ENCODE measurements at regions not wholly inside any gene's neighbourhood (a gene's known extent, or its start where the extent isn't known, plus 50 kb on each side); places are given as distances from the start of the nearest gene placed in this dataset.

DNA sequence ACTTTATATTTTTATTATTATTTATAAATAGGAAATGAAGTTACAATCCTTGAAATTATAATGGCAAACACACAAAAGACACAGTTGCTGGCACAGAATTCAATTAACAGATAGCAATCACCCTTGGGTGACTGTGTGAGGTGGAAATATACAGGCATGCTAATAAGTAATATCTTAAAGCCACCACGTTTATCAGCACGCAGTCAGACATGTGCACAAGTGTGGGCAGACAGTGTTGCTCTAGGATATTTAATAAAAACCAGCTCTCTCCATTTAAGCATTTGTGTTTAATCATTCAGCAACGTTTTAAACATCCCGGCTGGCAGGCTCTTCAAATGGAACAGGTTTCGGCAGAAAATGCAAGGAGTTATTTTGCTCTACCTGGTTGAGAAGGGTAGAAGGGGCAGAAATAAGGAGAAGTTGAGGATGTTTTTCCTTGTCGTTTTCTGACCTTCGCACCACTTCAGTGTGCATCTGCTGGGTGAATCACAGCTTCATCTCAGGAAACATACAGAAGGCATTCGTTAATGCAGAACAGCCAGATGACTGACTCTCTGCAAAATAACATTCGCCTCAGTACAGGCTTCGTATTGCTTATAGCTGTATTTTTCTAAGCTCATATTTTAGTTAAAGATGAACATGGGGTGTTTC, 585.1 kb downstream of the QKI start:
- H3K27ac ChIP-seq, result no peak overlapping the region
- no peak for DNase-seq (ENCODE audit: low read depth, low spot score)

GRCh38 chr6:163998496-163998895, 584.0 kb downstream of the QKI start:
- no peak overlapping the region for H3K27ac ChIP-seq
- DNase-seq (ENCODE audit: low read depth, low spot score), result no peak

DNA sequence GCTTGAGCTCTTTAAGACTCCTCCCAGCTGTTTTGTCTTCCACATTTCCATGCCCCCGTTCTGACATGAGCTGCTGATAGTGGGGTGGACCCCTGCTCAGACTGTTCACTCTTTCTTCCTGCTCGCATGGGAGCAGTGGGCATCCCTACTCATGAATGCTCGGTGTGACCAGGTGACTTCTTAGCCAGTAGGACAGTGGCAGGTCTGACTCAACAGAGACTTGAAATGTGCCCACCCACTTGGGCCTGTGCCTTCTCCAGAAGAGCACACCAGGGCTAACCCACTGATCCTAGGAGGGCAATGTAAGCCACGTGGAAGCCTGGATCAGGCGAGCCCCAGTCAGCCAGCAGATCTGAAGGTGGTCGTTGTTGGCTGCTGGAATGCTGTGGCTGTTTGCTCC, 582.0 kb downstream of the QKI start:
- DNase-seq (ENCODE audit: low read depth, low spot score), result no peak
- no peak overlapping the region for H3K27ac ChIP-seq

DNA sequence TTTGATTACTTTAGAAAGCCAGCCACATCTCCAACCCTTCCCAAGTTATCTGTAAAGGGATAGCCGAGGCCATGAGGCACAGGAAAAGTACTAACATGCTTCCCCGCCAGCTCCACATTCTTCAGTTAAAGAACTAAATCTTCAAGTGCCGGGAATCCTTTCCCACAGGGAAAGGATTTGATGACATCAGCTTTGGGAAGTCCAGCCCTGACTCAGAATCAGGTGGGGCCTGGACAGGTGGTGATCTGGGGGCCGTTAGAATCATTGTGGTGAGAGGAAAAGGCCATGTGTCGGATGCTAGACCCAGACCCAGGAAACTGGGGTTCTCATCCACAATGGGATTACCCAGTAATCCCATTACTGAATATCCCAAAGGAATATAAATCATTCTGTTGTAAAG, 580.0 kb downstream of the QKI start:
- no peak for DNase-seq (ENCODE audit: low read depth, low spot score)
- H3K27ac ChIP-seq, result no peak overlapping the region

GRCh38 chr6:163992701-163993100, 578.2 kb downstream of the QKI start:
- H3K27ac ChIP-seq, result no peak overlapping the region
- DNase-seq (ENCODE audit: low read depth, low spot score), result no peak

- no peak for DNase-seq (ENCODE audit: low read depth, low spot score)
- H3K27ac ChIP-seq, result no peak overlapping the region
Measured at GRCh38 chr6:163992056-163992455, 577.5 kb downstream of the QKI start.

- DNase-seq (ENCODE audit: low read depth, low spot score), result no peak
- H3K27ac ChIP-seq, result no peak overlapping the region
Measured at GRCh38 chr6:163991321-163991720, 576.8 kb downstream of the QKI start.

DNA sequence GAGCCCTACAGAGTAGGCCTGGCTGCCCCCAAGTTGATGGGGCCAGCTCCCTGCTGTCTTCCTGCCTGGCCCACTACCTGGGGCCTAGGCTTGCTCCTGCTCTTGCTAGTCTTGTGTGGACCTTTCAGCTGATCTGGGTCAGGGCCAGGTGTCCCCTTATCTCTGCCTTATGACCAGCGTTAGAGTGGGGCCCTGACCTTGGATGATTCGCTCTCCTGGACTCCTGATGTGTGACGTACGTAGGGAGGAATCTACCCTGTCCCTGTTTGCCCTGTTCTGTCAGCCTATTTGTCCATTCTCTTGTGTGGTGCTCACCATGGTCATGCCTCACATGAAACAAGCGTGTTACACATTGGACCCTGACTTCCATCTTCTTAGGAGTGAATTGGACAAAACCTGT, 571.8 kb downstream of the QKI start:
- no peak overlapping the region for H3K27ac ChIP-seq
- no peak for DNase-seq (ENCODE audit: low read depth, low spot score)

DNA sequence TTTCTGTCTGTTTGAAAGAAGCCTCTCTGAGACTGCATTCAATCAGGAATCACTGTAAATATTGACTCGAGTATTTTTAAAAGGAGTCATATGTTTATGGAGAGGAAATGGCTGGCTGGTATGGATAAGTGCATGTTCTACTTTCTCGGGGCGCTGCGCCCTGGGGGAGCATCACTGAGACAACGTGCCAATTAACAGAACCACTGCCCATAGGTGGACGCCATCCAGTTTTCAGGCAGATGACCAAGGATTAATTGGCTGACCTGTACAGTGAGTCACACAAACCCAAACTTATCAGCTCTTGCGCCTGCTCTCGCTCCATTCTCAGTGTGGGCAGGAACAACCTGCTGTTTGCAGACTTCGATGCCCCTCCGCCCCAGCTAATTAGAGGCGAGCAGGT, 571.2 kb downstream of the QKI start:
- H3K27ac ChIP-seq, result no peak overlapping the region
- no peak for DNase-seq (ENCODE audit: low read depth, low spot score)

- DNase-seq (ENCODE audit: low read depth, low spot score), result no peak
Measured at GRCh38 chr6:163985040-163985439, 570.5 kb downstream of the QKI start.

DNA sequence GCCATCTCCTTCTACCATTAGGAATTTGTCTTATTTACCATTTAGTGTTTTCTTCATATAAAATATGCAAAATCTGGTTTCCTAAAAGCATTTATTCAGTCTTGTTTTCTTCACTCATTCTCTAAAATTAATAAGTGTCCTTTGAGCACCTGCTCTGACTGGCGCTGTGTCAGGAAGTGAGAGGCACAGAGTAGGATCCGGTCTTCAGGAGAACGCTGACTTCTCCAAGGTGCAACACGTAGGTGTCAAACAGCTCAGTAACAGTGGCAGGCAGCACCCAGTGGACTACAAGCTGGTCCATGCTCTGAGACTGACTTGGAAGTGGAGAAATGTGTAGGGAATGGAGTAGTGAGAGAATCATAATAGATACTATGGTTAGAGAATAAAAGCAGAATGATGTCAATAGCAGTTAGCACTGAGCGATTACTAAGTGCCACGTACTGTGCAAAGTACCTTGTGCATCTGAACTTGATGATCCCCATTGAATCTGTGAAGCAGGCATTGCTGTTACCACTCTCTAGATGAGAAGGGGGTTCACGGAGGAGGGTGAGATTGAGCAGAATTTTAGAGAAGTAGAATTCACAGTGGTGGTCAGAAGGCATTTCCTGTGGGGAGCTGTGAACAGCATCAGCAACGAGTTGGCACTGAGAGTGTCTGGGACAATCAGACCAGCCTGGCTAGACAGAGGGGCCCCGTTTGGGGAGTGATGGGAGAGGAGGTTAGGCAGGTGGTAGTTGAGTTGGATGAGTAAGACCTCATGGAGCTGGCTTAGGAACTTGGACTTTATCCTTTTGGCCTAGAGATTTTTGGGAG, 569.8 kb downstream of the QKI start:
- DNase-seq (ENCODE audit: low read depth, low spot score), result no peak
- H3K27ac ChIP-seq, result no peak overlapping the region

More at GRCh38 chr6:163985040-163985439, 570.5 kb downstream of the QKI start:
- H3K27ac ChIP-seq, result no peak overlapping the region

DNA sequence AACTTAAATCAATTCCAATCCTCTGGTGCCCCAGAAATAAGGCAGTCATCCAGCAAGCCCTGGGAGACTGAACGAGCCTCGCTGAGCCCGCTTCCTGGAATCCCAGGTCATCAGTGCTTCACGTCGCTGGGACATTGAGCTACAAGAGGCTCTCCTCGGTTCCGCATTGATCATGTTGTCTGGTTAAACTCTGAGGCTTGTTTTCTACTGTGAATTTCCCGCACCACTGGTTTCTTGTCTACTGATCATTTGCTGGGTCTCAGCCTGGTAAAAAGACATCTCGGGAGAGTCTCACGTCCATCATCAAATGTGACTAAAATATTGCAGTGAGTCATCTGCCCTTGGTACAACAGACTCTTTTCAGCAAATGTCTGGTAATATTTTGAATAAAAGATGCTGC, 569.2 kb downstream of the QKI start:
- DNase-seq (ENCODE audit: low read depth, low spot score), result no peak

DNA sequence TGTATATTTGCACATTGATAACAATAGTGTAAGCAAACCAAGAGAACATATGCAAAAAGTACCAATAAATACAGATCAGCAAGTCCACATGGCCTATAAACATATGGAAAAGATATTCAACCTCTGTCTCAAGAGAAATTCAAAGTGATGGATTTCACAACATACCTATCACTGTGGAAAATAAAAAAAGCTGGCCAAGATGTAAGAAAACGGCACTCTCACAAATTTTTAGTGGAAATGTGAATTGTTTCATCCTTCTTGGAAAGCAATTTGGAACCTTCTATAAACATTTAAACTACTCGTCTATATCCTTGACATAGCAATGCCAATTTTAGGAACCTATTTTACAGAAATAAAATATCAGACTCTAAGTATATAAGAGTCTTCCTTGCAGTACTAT, 559.8 kb downstream of the QKI start:
- no peak for DNase-seq (ENCODE audit: low read depth, low spot score)
- H3K27ac ChIP-seq, result no peak overlapping the region

More for the DNA sequence above, 569.2 kb downstream of the QKI start:
- H3K27ac ChIP-seq, result no peak overlapping the region

DNA sequence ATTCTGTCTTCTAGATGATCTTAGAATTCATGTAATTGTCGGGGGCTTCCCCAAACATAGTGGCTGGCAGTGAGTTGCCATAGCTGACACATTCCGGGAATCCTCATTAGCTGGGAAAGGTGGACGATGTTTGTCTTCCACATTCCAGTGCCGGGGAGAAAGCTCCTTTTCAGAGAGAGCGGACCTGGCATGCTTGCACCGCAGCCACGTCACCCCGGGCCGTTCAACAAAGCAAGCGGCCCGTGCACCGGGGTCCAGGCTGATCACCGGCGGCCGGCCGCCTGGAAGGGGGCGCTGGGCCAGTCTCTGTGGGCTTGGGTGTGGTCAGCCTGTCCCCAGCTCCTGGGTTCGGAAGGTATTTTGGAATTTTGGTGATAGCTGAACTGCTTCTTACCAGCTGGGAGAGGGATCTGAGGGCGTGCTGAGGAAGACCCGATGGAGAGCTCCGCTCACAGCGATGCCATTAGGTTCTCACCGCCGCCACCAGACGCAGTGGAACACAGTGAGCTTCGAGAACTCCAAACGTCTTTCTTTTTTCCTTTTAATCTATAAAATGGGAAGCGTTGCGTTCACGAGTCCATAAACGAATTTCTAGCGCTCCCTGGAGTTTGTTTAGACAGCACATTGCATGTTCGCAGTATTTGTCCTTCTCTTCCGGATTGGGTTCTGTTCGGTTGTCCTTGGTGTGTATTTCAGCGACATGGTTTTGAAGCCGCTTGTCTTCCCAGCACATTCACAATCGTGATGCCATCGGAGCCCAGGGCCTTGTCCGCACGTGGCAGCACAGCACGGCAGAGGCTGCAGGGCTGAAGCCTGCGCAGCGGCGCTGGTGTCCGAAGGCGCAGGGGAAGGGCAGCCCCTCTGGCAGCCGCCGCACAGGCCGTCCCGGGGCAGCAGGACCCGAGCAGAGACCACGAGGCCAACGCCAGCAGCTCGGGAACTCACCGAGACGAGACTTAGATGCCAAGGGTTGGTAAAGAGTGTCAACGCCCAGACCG, 557.6 kb downstream of the QKI start:
- H3K27ac ChIP-seq, result no peak overlapping the region
- no peak for DNase-seq (ENCODE audit: low read depth, low spot score)

DNA sequence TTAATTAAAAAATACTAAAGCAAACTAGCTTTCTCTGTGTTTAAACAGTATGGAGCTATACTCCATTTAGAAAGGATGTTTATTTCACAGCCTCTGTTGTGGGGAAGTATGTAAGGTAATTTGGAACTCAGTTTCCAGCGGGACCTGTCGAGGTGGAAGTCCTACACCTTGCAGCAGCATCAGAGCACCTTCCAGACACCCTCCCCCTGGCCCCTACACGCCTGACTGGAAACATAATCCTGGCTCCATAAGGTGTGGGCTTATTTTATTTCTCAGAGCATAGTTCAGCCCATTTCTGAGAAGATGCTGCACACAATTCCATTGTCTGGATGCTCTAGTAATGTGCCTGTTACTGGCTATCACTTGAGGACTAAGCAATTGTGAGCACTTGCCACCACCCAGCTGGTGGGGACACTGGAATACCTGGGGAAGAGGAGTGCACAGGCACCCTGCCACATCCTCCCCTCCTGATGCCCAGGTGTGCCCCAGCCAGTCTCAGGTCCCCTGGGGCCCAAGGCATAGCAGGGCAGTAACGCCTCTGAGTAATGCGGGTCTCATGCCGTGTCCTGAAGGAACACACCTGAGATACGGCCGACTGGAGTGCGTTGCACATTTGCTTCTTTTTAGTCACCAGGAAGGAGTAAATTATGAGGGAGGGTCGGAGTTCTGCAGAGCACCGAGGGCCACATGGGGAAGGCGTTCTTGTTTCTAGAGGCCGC, 556.5 kb downstream of the QKI start:
- no peak overlapping the region for H3K27ac ChIP-seq
- no peak for DNase-seq (ENCODE audit: low read depth, low spot score)

- no peak for DNase-seq (ENCODE audit: low read depth, low spot score)
- H3K27ac ChIP-seq, result no peak overlapping the region
Measured at GRCh38 chr6:163965426-163966348, 551.2 kb downstream of the QKI start.

- DNase-seq (ENCODE audit: low read depth, low spot score), result no peak
- H3K27ac ChIP-seq, result no peak overlapping the region
Measured at GRCh38 chr6:163964789-163965188, 550.3 kb downstream of the QKI start.

GRCh38 chr6:163963205-163964120, 548.9 kb downstream of the QKI start:
- no peak overlapping the region for H3K27ac ChIP-seq
- DNase-seq (ENCODE audit: low read depth, low spot score), result no peak

All from epithelial cell of prostate (primary cell).